ENCODE measurements at regions not wholly inside any gene's neighbourhood (a gene's known extent, or its start where the extent isn't known, plus 50 kb on each side); places are given as distances from the start of the nearest gene placed in this dataset.

GRCh38 chr2:167826906-167827305 lies 420.5 kb downstream of the STK39 start:
- no peak for ATAC-seq
- no peak for TF ChIP-seq SNAI2 (CRISPR knock-in tag; IDR thresholded peaks at IDR 0.05)
- TF ChIP-seq CSRNP3 (CRISPR knock-in tag; IDR thresholded peaks at IDR 0.05), result no peak
- no peak for TF ChIP-seq ZNF70 (CRISPR knock-in tag; IDR thresholded peaks at IDR 0.05)

DNA sequence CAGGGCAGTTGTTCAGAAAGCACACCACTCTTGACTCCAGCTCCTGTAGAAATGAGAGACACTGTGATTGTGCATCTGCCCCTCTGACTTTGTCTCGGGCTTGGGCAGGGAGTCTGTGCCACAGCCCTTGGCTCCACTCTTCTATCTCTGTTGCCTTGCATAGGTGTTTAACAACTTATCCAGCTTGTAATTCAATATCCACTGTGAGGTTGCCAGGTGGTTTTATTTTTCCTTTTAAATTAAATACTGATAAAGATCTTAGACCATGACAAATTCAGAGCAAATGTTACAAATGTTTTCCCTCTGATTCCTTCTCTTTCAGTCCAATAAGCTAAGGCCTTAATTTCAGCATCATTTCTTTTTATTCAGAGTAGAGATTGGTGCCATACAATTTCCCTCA lies 421.7 kb downstream of the STK39 start:
- TF ChIP-seq PPARA (CRISPR knock-in tag; IDR thresholded peaks at IDR 0.05; ENCODE audit: borderline replicate concordance) (no peak), ZFP3 (CRISPR knock-in tag; IDR thresholded peaks at IDR 0.05) (no peak), CSDC2 (CRISPR knock-in tag; IDR thresholded peaks at IDR 0.05) (no peak), OSR1 (CRISPR knock-in tag; IDR thresholded peaks at IDR 0.05) (no peak), PATZ1 (CRISPR knock-in tag; IDR thresholded peaks at IDR 0.05; ENCODE audit: borderline replicate concordance) (no peak), ZNF565 (CRISPR knock-in tag; conservative IDR thresholded peaks at IDR 0.05; ENCODE audit: low read depth) (no peak), ISL1 (CRISPR knock-in tag; IDR thresholded peaks at IDR 0.05) (no peak), ZC3H10 (CRISPR knock-in tag; IDR thresholded peaks at IDR 0.05) (no peak), ZFP30 (CRISPR knock-in tag; IDR thresholded peaks at IDR 0.05) (no peak)
- no peak for ATAC-seq

DNA sequence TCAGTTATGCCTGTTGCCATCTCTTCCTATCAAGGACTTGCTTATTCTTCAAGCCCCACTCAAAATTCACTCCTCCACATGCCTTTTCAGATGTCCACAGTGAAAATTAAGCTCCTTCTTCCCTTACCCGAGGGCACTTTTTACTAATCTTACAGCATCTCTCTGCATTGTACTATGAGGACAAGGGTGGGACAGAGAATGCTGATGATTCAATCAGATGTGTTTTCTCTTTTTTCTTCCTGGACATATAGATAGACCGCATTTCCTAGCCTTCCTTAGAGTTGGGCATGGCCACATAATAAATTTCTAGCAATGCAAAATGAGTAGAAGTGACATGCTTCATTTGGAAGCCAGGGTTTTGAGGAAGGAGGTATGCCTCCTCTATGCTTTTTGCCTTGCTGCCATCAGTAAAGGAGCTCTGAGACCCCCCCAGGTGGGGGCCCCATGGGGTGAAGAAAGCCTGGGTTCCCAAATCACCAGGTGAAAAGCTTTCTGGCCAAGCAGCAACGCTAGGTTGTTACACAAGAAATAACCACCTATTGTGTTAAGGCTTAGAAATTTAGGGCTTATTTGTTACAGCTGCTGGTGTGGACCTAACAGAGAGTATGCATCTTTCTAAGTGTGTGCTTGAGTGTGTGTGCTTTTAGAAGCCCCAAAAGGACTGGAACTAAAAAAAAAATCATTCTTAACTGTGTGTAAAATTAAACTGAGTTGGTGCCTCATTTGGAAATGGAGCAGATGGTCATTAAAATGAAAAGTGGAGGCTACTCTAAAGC lies 424.5 kb downstream of the STK39 start:
- no peak for TF ChIP-seq ZFP3 (CRISPR knock-in tag; IDR thresholded peaks at IDR 0.05)
- TF ChIP-seq BACH2 (CRISPR knock-in tag; IDR thresholded peaks at IDR 0.05; ENCODE audit: borderline replicate concordance), result no peak
- TF ChIP-seq TCF4 (CRISPR knock-in tag; IDR thresholded peaks at IDR 0.05; ENCODE audit: borderline replicate concordance), result no peak
- no peak for TF ChIP-seq ZNF70 (CRISPR knock-in tag; IDR thresholded peaks at IDR 0.05)
- no peak for TF ChIP-seq ISL1 (CRISPR knock-in tag; IDR thresholded peaks at IDR 0.05)
- no peak for ATAC-seq

DNA sequence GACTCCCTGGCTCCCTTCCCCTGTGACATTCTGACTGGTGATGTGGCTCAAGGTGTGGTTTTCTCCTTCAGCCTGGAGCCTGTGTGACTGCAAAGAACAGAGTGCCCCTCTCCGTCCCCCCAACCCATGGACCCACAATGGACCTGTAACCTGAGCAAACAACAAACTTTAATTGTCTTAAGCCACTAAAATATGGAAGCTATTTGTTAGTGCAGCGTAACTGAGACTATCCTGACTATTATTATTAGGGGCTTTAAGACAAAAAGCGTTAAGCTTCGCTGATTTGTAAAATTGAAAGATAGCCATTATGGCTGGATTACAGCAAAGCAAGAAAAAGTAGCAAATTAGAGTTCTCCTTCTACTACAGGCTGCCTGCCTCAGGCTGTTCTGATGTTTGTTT lies 426.9 kb downstream of the STK39 start:
- TF ChIP-seq PATZ1 (CRISPR knock-in tag; IDR thresholded peaks at IDR 0.05; ENCODE audit: borderline replicate concordance) (no peak), CREB5 (CRISPR knock-in tag; IDR thresholded peaks at IDR 0.05; ENCODE audit: low read depth) (no peak), TCF4 (CRISPR knock-in tag; IDR thresholded peaks at IDR 0.05; ENCODE audit: borderline replicate concordance) (no peak), OSR1 (CRISPR knock-in tag; IDR thresholded peaks at IDR 0.05) (no peak), TOX (CRISPR knock-in tag; IDR thresholded peaks at IDR 0.05; ENCODE audit: borderline replicate concordance) (no peak), ZNF70 (CRISPR knock-in tag; IDR thresholded peaks at IDR 0.05) (no peak)
- TF ChIP-seq, protein P1, sequence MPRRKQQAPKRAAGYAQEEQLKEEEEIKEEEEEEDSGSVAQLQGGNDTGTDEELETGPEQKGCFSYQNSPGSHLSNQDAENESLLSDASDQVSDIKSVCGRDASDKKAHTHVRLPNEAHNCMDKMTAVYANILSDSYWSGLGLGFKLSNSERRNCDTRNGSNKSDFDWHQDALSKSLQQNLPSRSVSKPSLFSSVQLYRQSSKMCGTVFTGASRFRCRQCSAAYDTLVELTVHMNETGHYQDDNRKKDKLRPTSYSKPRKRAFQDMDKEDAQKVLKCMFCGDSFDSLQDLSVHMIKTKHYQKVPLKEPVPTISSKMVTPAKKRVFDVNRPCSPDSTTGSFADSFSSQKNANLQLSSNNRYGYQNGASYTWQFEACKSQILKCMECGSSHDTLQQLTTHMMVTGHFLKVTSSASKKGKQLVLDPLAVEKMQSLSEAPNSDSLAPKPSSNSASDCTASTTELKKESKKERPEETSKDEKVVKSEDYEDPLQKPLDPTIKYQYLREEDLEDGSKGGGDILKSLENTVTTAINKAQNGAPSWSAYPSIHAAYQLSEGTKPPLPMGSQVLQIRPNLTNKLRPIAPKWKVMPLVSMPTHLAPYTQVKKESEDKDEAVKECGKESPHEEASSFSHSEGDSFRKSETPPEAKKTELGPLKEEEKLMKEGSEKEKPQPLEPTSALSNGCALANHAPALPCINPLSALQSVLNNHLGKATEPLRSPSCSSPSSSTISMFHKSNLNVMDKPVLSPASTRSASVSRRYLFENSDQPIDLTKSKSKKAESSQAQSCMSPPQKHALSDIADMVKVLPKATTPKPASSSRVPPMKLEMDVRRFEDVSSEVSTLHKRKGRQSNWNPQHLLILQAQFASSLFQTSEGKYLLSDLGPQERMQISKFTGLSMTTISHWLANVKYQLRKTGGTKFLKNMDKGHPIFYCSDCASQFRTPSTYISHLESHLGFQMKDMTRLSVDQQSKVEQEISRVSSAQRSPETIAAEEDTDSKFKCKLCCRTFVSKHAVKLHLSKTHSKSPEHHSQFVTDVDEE (CRISPR knock-in tag; IDR thresholded peaks at IDR 0.05), result no peak
- ATAC-seq, result no peak

Measured in SK-N-SH treated with all-trans-retinoic acid at 6 μM for 48 hours (cell line).